Bronchial epithelial cell (primary cell): ENCODE measurements at regions not wholly inside any gene's neighbourhood (a gene's known extent, or its start where the extent isn't known, plus 50 kb on each side); places are given as distances from the start of the nearest gene placed in this dataset.

ENCODE experiments used
- DNase-seq: peaks from one replicate; pipeline ENCODE4 v3.0.0-alpha.2; 2010; ENCODE audit warnings: low read depth
- FAIRE-seq: peaks from 2 replicates; lab custom pipeline; 2011; peaks lifted over from hg19 to GRCh38; lab: Jason Lieb, UNC
- H3K27me3 ChIP-seq: 2 replicates; pipeline ENCODE4 v1.5.1; 2011; ENCODE audit warnings: low read length; ENCODE audit not compliant: control insufficient read depth, insufficient read depth
- H3K36me3 ChIP-seq: 2 replicates; pipeline ENCODE4 v1.5.1; 2011; ENCODE audit warnings: low read length; ENCODE audit not compliant: control insufficient read depth, insufficient read depth
- H3K4me3 ChIP-seq: 2 replicates; pipeline ENCODE4 v1.5.1; 2011; ENCODE audit warnings: mild to moderate bottlenecking, low read depth, low read length, control low read depth
- TF ChIP-seq, protein P1 (sequence below): IDR thresholded peaks from 2 replicates; pipeline ENCODE4 v1.5.1; 2011; ENCODE audit warnings: mild to moderate bottlenecking, moderate library complexity, low read length, control low read depth, inconsistent platforms; ENCODE audit not compliant: insufficient read depth, severe bottlenecking

DNA sequence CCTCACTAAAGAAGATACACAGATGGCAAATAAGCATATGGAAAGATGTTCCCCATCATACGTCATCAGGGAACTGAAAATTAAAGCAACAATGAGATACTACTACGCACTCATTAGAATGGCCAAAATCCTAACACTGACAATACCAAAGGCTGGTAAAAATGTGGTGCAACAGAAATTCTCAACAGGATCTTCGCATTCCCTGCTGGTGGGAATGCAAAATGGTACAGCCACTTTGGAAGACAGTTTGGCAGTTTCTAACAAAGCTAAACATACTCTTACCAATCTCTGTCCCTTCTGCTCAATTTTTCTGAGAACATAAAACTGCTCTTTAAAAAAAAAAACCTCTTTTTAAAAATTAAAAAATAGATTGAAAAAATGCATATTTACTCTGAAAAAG is 300.2 kb downstream of the FBXW7 start:
- H3K36me3 ChIP-seq, result no peaks in the 10 kb centered on the region
- TF ChIP-seq, protein P1, sequence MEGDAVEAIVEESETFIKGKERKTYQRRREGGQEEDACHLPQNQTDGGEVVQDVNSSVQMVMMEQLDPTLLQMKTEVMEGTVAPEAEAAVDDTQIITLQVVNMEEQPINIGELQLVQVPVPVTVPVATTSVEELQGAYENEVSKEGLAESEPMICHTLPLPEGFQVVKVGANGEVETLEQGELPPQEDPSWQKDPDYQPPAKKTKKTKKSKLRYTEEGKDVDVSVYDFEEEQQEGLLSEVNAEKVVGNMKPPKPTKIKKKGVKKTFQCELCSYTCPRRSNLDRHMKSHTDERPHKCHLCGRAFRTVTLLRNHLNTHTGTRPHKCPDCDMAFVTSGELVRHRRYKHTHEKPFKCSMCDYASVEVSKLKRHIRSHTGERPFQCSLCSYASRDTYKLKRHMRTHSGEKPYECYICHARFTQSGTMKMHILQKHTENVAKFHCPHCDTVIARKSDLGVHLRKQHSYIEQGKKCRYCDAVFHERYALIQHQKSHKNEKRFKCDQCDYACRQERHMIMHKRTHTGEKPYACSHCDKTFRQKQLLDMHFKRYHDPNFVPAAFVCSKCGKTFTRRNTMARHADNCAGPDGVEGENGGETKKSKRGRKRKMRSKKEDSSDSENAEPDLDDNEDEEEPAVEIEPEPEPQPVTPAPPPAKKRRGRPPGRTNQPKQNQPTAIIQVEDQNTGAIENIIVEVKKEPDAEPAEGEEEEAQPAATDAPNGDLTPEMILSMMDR, result no peak
- H3K27me3 ChIP-seq, result no peaks in the 10 kb centered on the region
- FAIRE-seq (peak; percentile 50), DNase-seq (no peak)
- no peak overlapping the region for H3K4me3 ChIP-seq

DNA sequence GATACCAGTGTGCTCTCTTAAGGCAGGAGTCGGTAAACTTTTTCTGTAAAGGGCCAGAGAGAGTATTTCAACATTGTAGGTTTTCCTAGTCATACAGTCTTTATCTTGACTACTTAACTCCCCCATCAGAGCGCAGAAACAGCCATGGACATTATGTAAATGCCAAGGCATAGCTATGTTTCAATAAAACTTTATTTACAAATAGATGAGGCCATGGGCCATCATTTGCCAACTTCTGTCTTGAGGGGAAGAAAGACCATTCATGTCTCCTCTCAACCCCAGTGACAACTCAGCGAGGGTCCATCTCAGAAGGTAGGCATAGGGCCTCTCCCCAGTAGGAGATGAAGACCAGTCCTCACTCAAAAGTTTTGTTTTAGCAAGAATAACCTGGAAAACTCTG is 301.3 kb downstream of the FBXW7 start:
- Histone ChIP-seq H3K4me3 (no peak overlapping the region), H3K27me3 (no peaks in the 10 kb centered on the region), H3K36me3 (no peaks in the 10 kb centered on the region)
- TF ChIP-seq, protein P1, result no peak
- no peak for FAIRE-seq
- DNase-seq, result no peak

DNA sequence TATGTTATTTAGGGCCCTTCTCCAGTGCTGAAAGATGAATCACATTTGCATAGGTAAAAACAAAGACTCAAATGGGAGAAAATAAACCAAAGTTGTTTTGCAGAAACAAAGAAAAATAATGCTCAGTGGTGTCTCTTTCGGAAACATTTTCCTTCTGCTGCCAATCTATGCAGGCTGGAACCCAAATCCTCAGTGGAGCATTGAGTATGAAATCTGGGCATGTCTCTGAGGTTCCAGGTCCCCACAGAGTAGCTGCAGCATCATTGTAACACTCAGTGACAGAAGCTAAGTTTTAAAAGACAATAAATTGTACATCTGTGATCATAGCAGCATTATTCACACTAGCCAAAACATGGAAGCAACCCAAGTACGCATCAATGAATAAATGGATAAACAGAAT is 303.6 kb downstream of the FBXW7 start:
- FAIRE-seq (no peak), DNase-seq (no peak)
- Histone ChIP-seq H3K36me3 (no peaks in the 10 kb centered on the region), H3K4me3 (no peak overlapping the region), H3K27me3 (no peaks in the 10 kb centered on the region)
- TF ChIP-seq, protein P1, result no peak

DNA sequence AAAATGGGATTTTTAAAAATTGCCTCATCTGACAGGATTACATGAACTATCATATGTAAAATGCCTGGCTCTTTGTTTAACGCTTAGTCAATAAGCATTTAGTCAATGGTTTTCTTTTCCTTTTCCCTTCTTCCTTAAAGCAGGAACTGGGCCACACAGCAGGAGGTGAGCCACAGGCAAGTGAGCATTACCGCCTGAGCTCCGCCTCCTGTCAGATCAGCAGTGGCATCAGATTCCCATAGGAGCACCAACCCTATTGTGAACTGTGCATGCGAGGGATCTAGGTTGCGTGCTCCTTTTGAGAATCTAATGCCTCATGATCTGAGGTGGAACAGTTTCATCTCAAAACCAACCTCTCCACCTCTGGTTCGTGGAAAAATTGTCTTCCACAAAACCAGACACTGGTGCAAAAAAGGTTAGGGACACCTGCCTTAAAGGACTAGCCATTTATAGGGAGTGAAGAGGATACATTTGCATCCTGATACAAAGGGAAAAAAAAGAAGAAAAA is 306.1 kb downstream of the FBXW7 start:
- no peak overlapping the region for H3K4me3 ChIP-seq

DNA sequence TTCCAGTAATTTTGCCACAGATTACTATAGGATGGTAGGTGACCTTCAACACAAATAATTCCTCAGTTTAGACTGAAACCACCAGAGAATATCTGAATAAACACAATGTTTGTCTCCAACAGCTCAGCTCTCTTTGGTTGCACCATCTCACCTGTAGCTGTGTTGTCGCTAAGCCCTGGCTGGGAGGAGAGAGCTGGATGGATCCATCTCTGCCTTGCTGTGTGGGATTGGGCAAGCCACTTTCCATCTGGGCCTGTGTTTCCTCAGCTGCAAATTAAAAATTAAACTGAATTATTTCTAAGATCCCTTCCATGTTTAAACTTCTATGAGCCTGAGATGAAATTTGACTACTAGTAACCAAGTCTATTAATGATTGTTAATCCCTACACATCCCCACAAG is 310.2 kb downstream of the FBXW7 start:
- DNase-seq (no peak), FAIRE-seq (no peak)
- TF ChIP-seq, protein P1, result no peak

More for the DNA sequence above, 306.1 kb downstream of the FBXW7 start:
- Histone ChIP-seq H3K36me3 (no peaks in the 10 kb centered on the region), H3K27me3 (no peaks in the 10 kb centered on the region)
- no peak for DNase-seq
- no peak for FAIRE-seq
- TF ChIP-seq, protein P1, result no peak

DNA sequence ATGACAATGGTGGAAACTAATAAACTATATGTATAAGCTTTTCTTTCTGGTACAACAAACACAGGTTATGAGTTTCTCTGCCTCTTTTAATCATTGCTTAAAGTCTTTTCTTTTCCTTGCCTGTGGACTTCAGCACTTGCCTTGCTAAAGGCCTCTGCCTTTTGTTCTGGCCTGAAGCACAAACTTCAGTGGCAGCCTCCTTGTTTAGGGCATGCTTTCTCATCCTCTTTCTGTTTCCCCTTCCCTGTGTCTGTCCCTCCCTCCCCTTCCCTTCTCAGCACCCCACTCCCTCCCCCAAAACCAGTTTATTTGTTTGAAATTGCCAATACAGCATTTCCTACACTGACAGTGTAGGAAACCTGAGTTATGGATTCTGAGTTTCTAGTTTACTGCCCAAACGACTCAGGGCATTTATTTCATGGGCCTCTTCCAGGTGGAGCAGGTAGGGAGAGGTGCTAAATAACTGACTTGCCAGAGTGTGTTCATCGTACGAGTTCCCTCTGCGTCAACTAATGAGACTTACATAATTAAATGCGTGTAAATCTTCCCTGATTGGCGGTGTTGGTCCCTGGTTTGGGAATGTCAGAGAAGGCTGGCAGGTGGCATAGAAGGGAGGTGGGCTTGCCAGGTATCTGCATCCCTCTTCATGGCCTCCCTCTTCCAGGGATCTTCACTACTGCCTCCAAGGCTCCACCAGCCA is 311.0 kb downstream of the FBXW7 start:
- no peaks in the 10 kb centered on the region for H3K27me3 ChIP-seq
- no peak overlapping the region for H3K4me3 ChIP-seq
- no peak for DNase-seq
- H3K36me3 ChIP-seq, result no peaks in the 10 kb centered on the region
- TF ChIP-seq, protein P1, result no peak
- FAIRE-seq, result no peak

More for the DNA sequence above, 310.2 kb downstream of the FBXW7 start:
- Histone ChIP-seq H3K36me3 (no peaks in the 10 kb centered on the region), H3K4me3 (no peak overlapping the region), H3K27me3 (no peaks in the 10 kb centered on the region)
